Adrenal gland (tissue), 9 donors: ENCODE measurements at regions not wholly inside any gene's neighbourhood (a gene's known extent, or its start where the extent isn't known, plus 50 kb on each side); places are given as distances from the start of the nearest gene placed in this dataset.

Source experiments
- DNase-seq, 7 donors: peaks; one replicate each; pipeline ENCODE4 v3.0.0-alpha.2; 2019 to 2020
- H3K27ac ChIP-seq, 5 donors: fragments of 200-600 bp; sonication (generic) in 4 of 5; 1 replicate in 3 of 5; 2 replicates in 2 of 5; pipeline versions ENCODE4 v1.5.1 to v1.8.0; 2016 to 2020; ENCODE audit warnings: mild to moderate bottlenecking in 1 of 5
- H3K27me3 ChIP-seq: fragments of 200-600 bp; 2 replicates; pipeline ENCODE4 v1.8.0; 2021
- H3K36me3 ChIP-seq, 2 donors: fragments of 200-600 bp; replicated peaks in 1 of 2; 1 replicate in 1 of 2; 2 replicates in 1 of 2; pipeline versions ENCODE4 v1.5.1 to v1.8.0; 2018 to 2022
- H3K4me1 ChIP-seq, 2 donors: fragments of 200-600 bp; replicated peaks in 1 of 2; 1 replicate in 1 of 2; 2 replicates in 1 of 2; pipeline versions ENCODE4 v1.5.1 to v1.8.0; 2018 to 2021
- H3K4me3 ChIP-seq, 4 donors: fragments of 200-600 bp; sonication (generic) in 3 of 4; one replicate each; pipeline ENCODE4 v1.5.1; 2016 to 2018
- H3K9me3 ChIP-seq, 3 donors: fragments of 200-600 bp; sonication (generic) in 1 of 3; replicated peaks in 1 of 3; 1 replicate in 2 of 3; 2 replicates in 1 of 3; pipeline versions ENCODE4 v1.5.1 to v1.8.0; 2016 to 2021
- CTCF ChIP-seq, 6 experiments: fragments of 450-650 bp in 4 of 6; fragments of 200-600 bp in 2 of 6; sonication (generic) in 1 of 6; IDR thresholded peaks; 1 replicate in 5 of 6; 2 replicates in 1 of 6; pipeline versions ENCODE4 v1.5.1 to v1.8.0; 2016 to 2021; ENCODE audit warnings: antibody characterized with exemption in 6 of 6, mild to moderate bottlenecking in 2 of 6, moderate library complexity in 1 of 6
- POLR2A ChIP-seq, 2 donors: fragments of 450-650 bp; IDR thresholded peaks; one replicate each; pipeline ENCODE4 v1.6.1; 2017; ENCODE audit warnings: antibody characterized with exemption in 2 of 2, mild to moderate bottlenecking in 2 of 2, moderate library complexity in 1 of 2
- WGBS, 4 donors: extraction: QIAGEN DNeasy Blood & Tissue Kit in 2 of 4; methylation state at CpG; one replicate each; pipeline versions ENCODE4 v1.1.5 to v1.1.7; 2013 to 2017; 5-methylcytosine and 5-hydroxymethylcytosine counted together
- intact Hi-C, 2 donors: fragments of 100-400 bp; cut with DNase I; formaldehyde crosslinking; loops; one replicate each; pipeline versions ENCODE4 v1.14.1 to v1.15.0; 2022 to 2023
- donor health status: healthy with polysubstance abuse.
- donor health status: Bipolar disorder and iron deficiency.
- donor health status: DM: yes; HTN: yes; CAD: no.
- donor health status: DM: no; HTN: no; CAD: no.
- donor health status: DM: no; HTN: no; CAD: no.

GRCh38 chr3:66158933-66159683 is 61.7 kb upstream of the SLC25A26 start:
- no peak for DNase-seq
- Histone ChIP-seq H3K27ac (no peak overlapping the region), H3K4me1 (no peaks in the 10 kb centered on the region), H3K9me3 (no peaks in the 10 kb centered on the region), H3K4me3 (no peak overlapping the region), H3K27me3 (peaks cover 3% of the 10 kb centered on the region), H3K36me3 (no peaks in the 10 kb centered on the region)
- intact Hi-C loops, result no loop called here
- TF ChIP-seq CTCF (IDR thresholded peaks at IDR 0.05) (no peak), POLR2A (IDR thresholded peaks at IDR 0.05) (no peak)
- WGBS, 4 donors, result 81 to 92% (median 89%) methylated on average over 3 to 5 of the region's 5 CpGs

GRCh38 chr3:66154444-66154861 is 66.3 kb upstream of the SLC25A26 start:
- no peaks in the 10 kb centered on the region for H3K36me3 ChIP-seq
- H3K4me3 ChIP-seq, result no peak overlapping the region
- no peak overlapping the region for H3K27ac ChIP-seq
- H3K4me1 ChIP-seq, result no peaks in the 10 kb centered on the region
- intact Hi-C loops, result no loop called here
- no peaks in the 10 kb centered on the region for H3K9me3 ChIP-seq
- H3K27me3 ChIP-seq, result no peaks in the 10 kb centered on the region
- TF ChIP-seq CTCF (IDR thresholded peaks at IDR 0.05) (no peak), POLR2A (IDR thresholded peaks at IDR 0.05) (no peak)
- no peak for DNase-seq
- WGBS, 4 donors, result 67 to 79% (median 74%) methylated on average over 9 of the region's 9 CpGs

- Histone ChIP-seq H3K9me3 (no peaks in the 10 kb centered on the region), H3K4me3 (peak overlapping the region in 1 of 4 donors; percentile 37), H3K27ac (peak overlapping the region in 1 of 5 donors; percentile 14), H3K36me3 (no peaks in the 10 kb centered on the region), H3K27me3 (no peaks in the 10 kb centered on the region), H3K4me1 (no peaks in the 10 kb centered on the region)
- 43 to 61% (median 51%) methylated on average over 24 to 25 of the region's 25 CpGs for WGBS, 4 donors
- DNase-seq, result peak in 3 of 7 donors; percentile 1 to 54 (median 11)
- TF ChIP-seq POLR2A (IDR thresholded peaks at IDR 0.05) (no peak), CTCF (IDR thresholded peaks at IDR 0.05) (no peak)
- intact Hi-C loops, result no loop called here
These were observed 67.0 kb upstream of the SLC25A26 start for GRCh38 chr3:66153481-66154443.

- WGBS, 4 donors, result 75 to 85% (median 81%) methylated on average over 2 of the region's 2 CpGs
- intact Hi-C loops, result no loop called here
These were observed 68.5 kb upstream of the SLC25A26 start for GRCh38 chr3:66152336-66152735.

More at GRCh38 chr3:66152336-66152735, 68.5 kb upstream of the SLC25A26 start:
- TF ChIP-seq CTCF (IDR thresholded peaks at IDR 0.05), result no peak
- no peak for TF ChIP-seq POLR2A (IDR thresholded peaks at IDR 0.05)
- no peaks in the 10 kb centered on the region for H3K9me3 ChIP-seq
- H3K27me3 ChIP-seq, result no peaks in the 10 kb centered on the region
- H3K4me3 ChIP-seq, result no peak overlapping the region
- H3K27ac ChIP-seq, result no peak overlapping the region
- DNase-seq, result no peak
- no peaks in the 10 kb centered on the region for H3K4me1 ChIP-seq
- no peaks in the 10 kb centered on the region for H3K36me3 ChIP-seq
